Caco-2 (cell line): ENCODE measurements at regions not wholly inside any gene's neighbourhood (a gene's known extent, or its start where the extent isn't known, plus 50 kb on each side); places are given as distances from the start of the nearest gene placed in this dataset.

ENCODE experiments used
- BruUV-seq: library from RNA; stranded (reverse); fragments of 400-500 nt; replicated peaks from 2 replicates; lab custom pipeline; 2021; lab: Mats Ljungman, UMichigan
- CTCF ChIA-PET: fragments of 300-600 bp; sonication (Branson Sonifier 250); formaldehyde crosslinking; loops from one replicate; lab custom pipeline; 2022; ENCODE audit warnings: antibody characterized with exemption; lab: Charles Lee
- POLR2A ChIA-PET: fragments of 300-600 bp; sonication (Branson Sonifier 250); formaldehyde crosslinking; loops from one replicate; lab custom pipeline; 2022; ENCODE audit warnings: antibody characterized with exemption; lab: Charles Lee
- DNase-seq, 2 experiments: peaks; one replicate each; pipeline versions ENCODE4 v3.0.0 to v3.0.0-alpha.2; 2020 to 2022
- H3K27me3 ChIP-seq: replicated peaks from 2 replicates; pipeline ENCODE4 v1.6.0; 2011; ENCODE audit warnings: low read length; ENCODE audit not compliant: control insufficient read depth, insufficient read depth
- H3K36me3 ChIP-seq: 2 replicates; pipeline ENCODE4 v1.5.1; 2011; ENCODE audit warnings: low read length; ENCODE audit not compliant: control insufficient read depth, insufficient read depth
- H3K4me1 ChIP-seq: fragments of 250-450 bp; sonication (Bioruptor Pico); 2 replicates; pipeline ENCODE4 v1.5.1; 2020; ENCODE audit warnings: mild to moderate bottlenecking
- H3K4me3 ChIP-seq: 2 replicates; pipeline ENCODE4 v1.5.1; 2011; ENCODE audit warnings: low read depth, mild to moderate bottlenecking, control low read depth, low read length
- H3K9me3 ChIP-seq: fragments of 250-450 bp; sonication (Bioruptor Pico); 2 replicates; pipeline ENCODE4 v1.5.1; 2020; ENCODE audit warnings: mild to moderate bottlenecking, moderate library complexity
- H3K27ac Mint-ChIP-seq: one replicate; pipeline ENCODE4 v1.8.0; 2022; ENCODE audit warnings: mixed read lengths; ENCODE audit not compliant: unreplicated experiment
- H3K27me3 Mint-ChIP-seq: one replicate; pipeline ENCODE4 v1.8.0; 2022; ENCODE audit warnings: mixed read lengths; ENCODE audit not compliant: insufficient read depth, unreplicated experiment
- H3K36me3 Mint-ChIP-seq: one replicate; pipeline ENCODE4 v1.8.0; 2022; ENCODE audit warnings: mild to moderate bottlenecking, mixed read lengths; ENCODE audit not compliant: insufficient read depth, unreplicated experiment
- H3K4me1 Mint-ChIP-seq: one replicate; pipeline ENCODE4 v1.8.0; 2022; ENCODE audit warnings: low read depth, mixed read lengths; ENCODE audit not compliant: unreplicated experiment
- H3K4me3 Mint-ChIP-seq: one replicate; pipeline ENCODE4 v1.8.0; 2022; ENCODE audit warnings: mild to moderate bottlenecking, moderate library complexity, mixed read lengths; ENCODE audit not compliant: unreplicated experiment
- H3K9me3 Mint-ChIP-seq: one replicate; pipeline ENCODE4 v1.8.0; 2022; ENCODE audit warnings: mixed read lengths; ENCODE audit not compliant: unreplicated experiment
- intact Hi-C: fragments of 100-400 bp; cut with micrococcal nuclease; formaldehyde crosslinking; loops from one replicate; pipeline ENCODE4 v1.10.0; 2022; ENCODE audit not compliant: unreplicated experiment
- TF ChIP-seq, protein P1 (sequence below), 2 experiments: fragments of 200-600 bp in 1 of 2; IDR thresholded peaks; 1 replicate in 1 of 2; 2 replicates in 1 of 2; pipeline versions ENCODE4 v1.5.1 to v1.8.0; 2011 to 2022; ENCODE audit warnings: antibody characterized with exemption in 1 of 2, control low read depth in 1 of 2, inconsistent platforms in 1 of 2, low read depth in 1 of 2, low read length in 1 of 2, mild to moderate bottlenecking in 1 of 2, moderate library complexity in 1 of 2; ENCODE audit not compliant: insufficient read depth in 1 of 2, severe bottlenecking in 1 of 2, unreplicated experiment in 1 of 2

DNA sequence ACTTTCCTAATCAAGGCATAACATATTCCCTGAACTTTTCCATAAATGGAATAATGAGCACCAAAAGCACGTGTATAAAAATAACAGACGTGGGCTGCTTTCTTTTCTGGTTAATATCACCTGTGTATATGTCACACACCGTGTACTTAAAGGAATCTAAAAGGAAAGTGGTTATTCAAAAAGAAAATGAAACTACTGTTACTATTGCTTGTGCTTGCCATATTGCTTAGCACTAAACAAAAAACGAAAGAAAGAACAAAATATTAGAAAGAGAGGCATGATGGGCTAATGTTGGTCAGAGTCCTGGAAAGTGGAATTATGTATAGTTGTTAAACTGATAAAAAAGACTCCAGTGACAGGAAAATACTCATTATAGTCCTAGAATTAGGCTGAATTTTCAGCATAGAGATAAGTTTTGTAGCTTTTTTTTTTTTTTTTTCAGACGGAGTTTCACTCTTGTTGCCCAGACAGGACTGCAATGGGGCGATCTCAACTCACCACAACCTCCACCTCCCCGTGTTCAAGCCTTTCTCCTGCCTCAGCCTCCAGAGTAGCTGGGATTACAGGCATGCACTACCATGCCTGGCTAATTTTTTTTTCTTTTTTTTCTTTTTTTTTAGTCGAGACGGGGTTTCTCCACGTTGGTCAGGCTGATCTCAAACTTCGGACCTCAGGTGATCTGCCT is 123.2 kb downstream of the PABPC4L start:
- Mint-ChIP-seq H3K9me3 (peaks cover 14% of the 10 kb centered on the region), H3K4me1 (no peaks in the 10 kb centered on the region), H3K4me3 (no peak overlapping the region), H3K27ac (no peak overlapping the region), H3K36me3 (no peaks in the 10 kb centered on the region), H3K27me3 (no peaks in the 10 kb centered on the region)
- CTCF ChIA-PET = no interaction called here
- BruUV-seq = no TSS peak
- POLR2A ChIA-PET = no interaction called here
- Histone ChIP-seq H3K27me3 (no peaks in the 10 kb centered on the region), H3K4me1 (no peaks in the 10 kb centered on the region), H3K4me3 (no peak overlapping the region), H3K9me3 (no peaks in the 10 kb centered on the region), H3K36me3 (no peaks in the 10 kb centered on the region)
- intact Hi-C loops = no loop called here
- TF ChIP-seq, protein P1, sequence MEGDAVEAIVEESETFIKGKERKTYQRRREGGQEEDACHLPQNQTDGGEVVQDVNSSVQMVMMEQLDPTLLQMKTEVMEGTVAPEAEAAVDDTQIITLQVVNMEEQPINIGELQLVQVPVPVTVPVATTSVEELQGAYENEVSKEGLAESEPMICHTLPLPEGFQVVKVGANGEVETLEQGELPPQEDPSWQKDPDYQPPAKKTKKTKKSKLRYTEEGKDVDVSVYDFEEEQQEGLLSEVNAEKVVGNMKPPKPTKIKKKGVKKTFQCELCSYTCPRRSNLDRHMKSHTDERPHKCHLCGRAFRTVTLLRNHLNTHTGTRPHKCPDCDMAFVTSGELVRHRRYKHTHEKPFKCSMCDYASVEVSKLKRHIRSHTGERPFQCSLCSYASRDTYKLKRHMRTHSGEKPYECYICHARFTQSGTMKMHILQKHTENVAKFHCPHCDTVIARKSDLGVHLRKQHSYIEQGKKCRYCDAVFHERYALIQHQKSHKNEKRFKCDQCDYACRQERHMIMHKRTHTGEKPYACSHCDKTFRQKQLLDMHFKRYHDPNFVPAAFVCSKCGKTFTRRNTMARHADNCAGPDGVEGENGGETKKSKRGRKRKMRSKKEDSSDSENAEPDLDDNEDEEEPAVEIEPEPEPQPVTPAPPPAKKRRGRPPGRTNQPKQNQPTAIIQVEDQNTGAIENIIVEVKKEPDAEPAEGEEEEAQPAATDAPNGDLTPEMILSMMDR (IDR thresholded peaks at IDR 0.05; ENCODE audit: insufficient read depth in 1 of 2, low read depth in 1 of 2, low read length in 1 of 2, severe bottlenecking in 1 of 2, unreplicated experiment in 1 of 2) = no peak
- no peak for DNase-seq

DNA sequence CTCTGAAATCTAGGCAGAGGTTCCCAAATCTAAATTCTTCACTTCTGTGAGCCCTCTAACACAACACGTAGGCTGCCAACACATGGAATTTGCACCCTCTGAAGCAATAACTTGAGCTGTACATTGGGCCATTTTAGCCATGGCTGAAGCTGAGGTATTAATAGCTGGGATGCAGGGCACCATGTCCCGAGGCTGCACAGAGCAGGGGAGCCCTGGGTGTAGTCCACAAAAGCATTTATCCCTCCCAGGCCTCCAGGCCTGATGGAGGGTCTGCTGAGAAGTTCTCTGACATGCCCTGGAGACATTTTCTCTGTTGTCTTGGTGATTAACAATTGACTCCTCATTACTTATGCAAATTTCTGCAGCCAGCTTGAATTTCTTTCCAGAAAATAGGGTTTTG is 127.9 kb downstream of the PABPC4L start:
- H3K27ac Mint-ChIP-seq = no peak overlapping the region
- no TSS peak for BruUV-seq
- CTCF ChIA-PET = no interaction called here
- no peaks in the 10 kb centered on the region for H3K36me3 ChIP-seq
- H3K27me3 ChIP-seq = no peaks in the 10 kb centered on the region
- no peaks in the 10 kb centered on the region for H3K4me1 Mint-ChIP-seq
- H3K9me3 ChIP-seq = no peaks in the 10 kb centered on the region
- no peak for DNase-seq
- H3K27me3 Mint-ChIP-seq = no peaks in the 10 kb centered on the region
- POLR2A ChIA-PET = no interaction called here
- peaks cover 14% of the 10 kb centered on the region for H3K9me3 Mint-ChIP-seq
- intact Hi-C loops = loop anchor here (2.0 kb wide), 1 partner anchor 49 kb away; no protein-coding TSS in a partner anchor
- TF ChIP-seq, protein P1 (IDR thresholded peaks at IDR 0.05; ENCODE audit: insufficient read depth in 1 of 2, low read depth in 1 of 2, low read length in 1 of 2, severe bottlenecking in 1 of 2, unreplicated experiment in 1 of 2) = no peak
- H3K36me3 Mint-ChIP-seq = no peaks in the 10 kb centered on the region
- no peak overlapping the region for H3K4me3 ChIP-seq
- no peak overlapping the region for H3K4me3 Mint-ChIP-seq
- H3K4me1 ChIP-seq = no peaks in the 10 kb centered on the region

- H3K27me3 Mint-ChIP-seq = no peaks in the 10 kb centered on the region
- POLR2A ChIA-PET = no interaction called here
Measured at GRCh38 chr4:134072137-134072536, 129.5 kb downstream of the PABPC4L start.

More at GRCh38 chr4:134072137-134072536, 129.5 kb downstream of the PABPC4L start:
- Mint-ChIP-seq H3K4me1 (no peaks in the 10 kb centered on the region), H3K36me3 (no peaks in the 10 kb centered on the region), H3K27ac (no peak overlapping the region), H3K9me3 (peaks cover 14% of the 10 kb centered on the region), H3K4me3 (no peak overlapping the region)
- no peaks in the 10 kb centered on the region for H3K36me3 ChIP-seq
- TF ChIP-seq, protein P1 (IDR thresholded peaks at IDR 0.05; ENCODE audit: insufficient read depth in 1 of 2, low read depth in 1 of 2, low read length in 1 of 2, severe bottlenecking in 1 of 2, unreplicated experiment in 1 of 2) = no peak
- H3K4me3 ChIP-seq = no peak overlapping the region
- BruUV-seq = no TSS peak
- no peaks in the 10 kb centered on the region for H3K4me1 ChIP-seq
- DNase-seq = no peak
- intact Hi-C loops = loop anchor here (2.0 kb wide), 1 partner anchor 47 kb away; no protein-coding TSS in a partner anchor
- H3K9me3 ChIP-seq = no peaks in the 10 kb centered on the region
- CTCF ChIA-PET = no interaction called here
- H3K27me3 ChIP-seq = no peaks in the 10 kb centered on the region
